ENCODE measurements at regions not wholly inside any gene's neighbourhood (a gene's known extent, or its start where the extent isn't known, plus 50 kb on each side); places are given as distances from the start of the nearest gene placed in this dataset.
"Not testable (repeated sequence)": the region's sequence is repeated elsewhere in the genome, so short reads cannot be mapped to it uniquely, and the experiment has no call there.

- TF ChIP-seq CTCF, POLR2A (IDR thresholded peaks at IDR 0.05): not testable (repeated sequence)
Measured at GRCh38 chr10:64924306-64924705, 1403.1 kb downstream of the REEP3 start.
